G401 (cell line): ENCODE measurements at regions not wholly inside any gene's neighbourhood (a gene's known extent, or its start where the extent isn't known, plus 50 kb on each side); places are given as distances from the start of the nearest gene placed in this dataset.

Experiments used
- DNase-seq: peaks from one replicate; pipeline ENCODE4 v3.0.0-alpha.2; 2015; ENCODE audit warnings: low spot score
- in situ Hi-C: cut with HindIII; loops from 2 replicates; pipeline ENCODE4 v1.10.0; 2016; ENCODE audit warnings: low sequenced_read_pairs, mixed read lengths

GRCh38 chr10:133035952-133036351 is 51.8 kb upstream of the ADGRA1 start:
- in situ Hi-C loops, result no loop called here
- DNase-seq, result no peak

GRCh38 chr10:133034762-133035161 is 53.0 kb upstream of the ADGRA1 start:
- DNase-seq, result no peak
- in situ Hi-C loops, result loop anchor here (5.0 kb wide), 1 partner anchor 82 kb away; no protein-coding TSS in a partner anchor

GRCh38 chr10:133034092-133034491 is 53.6 kb upstream of the ADGRA1 start:
- DNase-seq, result peak; percentile 74
- in situ Hi-C loops, result loop anchor here (5.0 kb wide), 1 partner anchor 82 kb away; no protein-coding TSS in a partner anchor

- peak; percentile 9 for DNase-seq
- in situ Hi-C loops, result loop anchor here (5.0 kb wide), 1 partner anchor 81 kb away; no protein-coding TSS in a partner anchor
Observed at GRCh38 chr10:133033742-133034048, 54.0 kb upstream of the ADGRA1 start.

GRCh38 chr10:133032976-133033741 is 54.6 kb upstream of the ADGRA1 start:
- DNase-seq, result no peak
- in situ Hi-C loops, result loop anchor here (5.0 kb wide), 1 partner anchor 81 kb away; no protein-coding TSS in a partner anchor

GRCh38 chr10:133032231-133032630 is 55.5 kb upstream of the ADGRA1 start:
- in situ Hi-C loops, result loop anchor here (5.0 kb wide), 1 partner anchor 80 kb away; no protein-coding TSS in a partner anchor
- DNase-seq, result no peak

GRCh38 chr10:133031541-133032125 is 56.1 kb upstream of the ADGRA1 start:
- no peak for DNase-seq
- in situ Hi-C loops, result loop anchor here (5.0 kb wide), 1 partner anchor 79 kb away; no protein-coding TSS in a partner anchor

- no peak for DNase-seq
- in situ Hi-C loops, result loop anchor here (5.0 kb wide), 1 partner anchor 78 kb away; no protein-coding TSS in a partner anchor
Observed at GRCh38 chr10:133030781-133031180, 56.9 kb upstream of the ADGRA1 start.

- in situ Hi-C loops, result loop anchor here (5.0 kb wide), 1 partner anchor 78 kb away; no protein-coding TSS in a partner anchor
- no peak for DNase-seq
Observed at GRCh38 chr10:133030126-133030525, 57.6 kb upstream of the ADGRA1 start.

GRCh38 chr10:133028956-133029355 is 58.8 kb upstream of the ADGRA1 start:
- no peak for DNase-seq
- in situ Hi-C loops, result no loop called here

GRCh38 chr10:133028158-133028557 is 59.6 kb upstream of the ADGRA1 start:
- no peak for DNase-seq
- in situ Hi-C loops, result no loop called here

GRCh38 chr10:133027482-133027881 is 60.2 kb upstream of the ADGRA1 start:
- in situ Hi-C loops, result no loop called here

GRCh38 chr10:133026726-133027395 is 60.9 kb upstream of the ADGRA1 start:
- peak; percentile 19 for DNase-seq

More at GRCh38 chr10:133027482-133027881, 60.2 kb upstream of the ADGRA1 start:
- DNase-seq, result no peak

GRCh38 chr10:133026171-133026570 is 61.6 kb upstream of the ADGRA1 start:
- no peak for DNase-seq
- in situ Hi-C loops, result no loop called here

More at GRCh38 chr10:133026726-133027395, 60.9 kb upstream of the ADGRA1 start:
- in situ Hi-C loops, result no loop called here

- DNase-seq, result no peak
- in situ Hi-C loops, result no loop called here
Observed at GRCh38 chr10:133025558-133026090, 62.1 kb upstream of the ADGRA1 start.

- in situ Hi-C loops, result no loop called here
Observed at GRCh38 chr10:133024704-133025557, 62.8 kb upstream of the ADGRA1 start.

GRCh38 chr10:133023216-133023843 is 64.4 kb upstream of the ADGRA1 start:
- no peak for DNase-seq
- in situ Hi-C loops, result no loop called here

More at GRCh38 chr10:133024704-133025557, 62.8 kb upstream of the ADGRA1 start:
- no peak for DNase-seq

GRCh38 chr10:133022776-133023100 is 65.0 kb upstream of the ADGRA1 start:
- in situ Hi-C loops, result no loop called here
- peak; percentile 75 for DNase-seq
